Gastrocnemius medialis (tissue), 4 donors: ENCODE measurements at regions not wholly inside any gene's neighbourhood (a gene's known extent, or its start where the extent isn't known, plus 50 kb on each side); places are given as distances from the start of the nearest gene placed in this dataset.

ENCODE experiments used
- POLR2A ChIP-seq, 2 donors: fragments of 450-650 bp; IDR thresholded peaks; one replicate each; pipeline ENCODE4 v1.6.1; 2017; ENCODE audit warnings: antibody characterized with exemption in 2 of 2, mild to moderate bottlenecking in 2 of 2, moderate library complexity in 2 of 2
- TF ChIP-seq, protein P1 (sequence below), 5 experiments: fragments of 450-650 bp in 3 of 5; fragments of 200-600 bp in 2 of 5; sonication (generic) in 2 of 5; IDR thresholded peaks in 4 of 5; conservative IDR thresholded peaks in 1 of 5; 1 replicate in 4 of 5; 2 replicates in 1 of 5; pipeline ENCODE4 v1.5.1; 2016 to 2019; ENCODE audit warnings: antibody characterized with exemption in 5 of 5, mild to moderate bottlenecking in 3 of 5, moderate library complexity in 3 of 5

DNA sequence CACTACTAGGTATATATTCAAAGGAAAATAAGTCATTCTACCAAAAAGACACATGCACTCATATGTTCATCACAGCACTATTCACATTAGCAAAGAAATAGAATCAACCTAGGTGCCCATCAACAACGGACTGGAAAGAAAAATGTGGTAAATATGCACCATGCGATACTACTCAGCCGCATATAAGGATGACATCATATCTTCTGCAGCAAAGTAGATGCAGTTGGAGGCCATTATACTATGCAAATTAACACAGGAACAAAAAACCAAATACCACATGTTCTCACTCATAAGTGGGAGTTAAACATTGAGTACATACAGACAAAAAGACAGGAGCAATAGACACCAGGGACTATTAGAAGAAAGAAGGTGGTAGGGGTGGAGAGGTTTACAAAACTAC, 412.1 kb upstream of the CWC22 start:
- TF ChIP-seq, protein P1, sequence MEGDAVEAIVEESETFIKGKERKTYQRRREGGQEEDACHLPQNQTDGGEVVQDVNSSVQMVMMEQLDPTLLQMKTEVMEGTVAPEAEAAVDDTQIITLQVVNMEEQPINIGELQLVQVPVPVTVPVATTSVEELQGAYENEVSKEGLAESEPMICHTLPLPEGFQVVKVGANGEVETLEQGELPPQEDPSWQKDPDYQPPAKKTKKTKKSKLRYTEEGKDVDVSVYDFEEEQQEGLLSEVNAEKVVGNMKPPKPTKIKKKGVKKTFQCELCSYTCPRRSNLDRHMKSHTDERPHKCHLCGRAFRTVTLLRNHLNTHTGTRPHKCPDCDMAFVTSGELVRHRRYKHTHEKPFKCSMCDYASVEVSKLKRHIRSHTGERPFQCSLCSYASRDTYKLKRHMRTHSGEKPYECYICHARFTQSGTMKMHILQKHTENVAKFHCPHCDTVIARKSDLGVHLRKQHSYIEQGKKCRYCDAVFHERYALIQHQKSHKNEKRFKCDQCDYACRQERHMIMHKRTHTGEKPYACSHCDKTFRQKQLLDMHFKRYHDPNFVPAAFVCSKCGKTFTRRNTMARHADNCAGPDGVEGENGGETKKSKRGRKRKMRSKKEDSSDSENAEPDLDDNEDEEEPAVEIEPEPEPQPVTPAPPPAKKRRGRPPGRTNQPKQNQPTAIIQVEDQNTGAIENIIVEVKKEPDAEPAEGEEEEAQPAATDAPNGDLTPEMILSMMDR (IDR thresholded peaks at IDR 0.05 in 4 of 5, conservative IDR thresholded peaks at IDR 0.05 in 1 of 5): no peak
- TF ChIP-seq POLR2A (IDR thresholded peaks at IDR 0.05): no peak
